IMR-90 (cell line): ENCODE measurements at regions not wholly inside any gene's neighbourhood (a gene's known extent, or its start where the extent isn't known, plus 50 kb on each side); places are given as distances from the start of the nearest gene placed in this dataset.

Experiments
- BHLHE40 ChIP-seq: fragments of 150-350 bp; IDR thresholded peaks from 2 replicates; pipeline ENCODE4 v1.6.1; 2016; ENCODE audit warnings: mild to moderate bottlenecking, low read depth, low read length
- CHD1 ChIP-seq: IDR thresholded peaks from 2 replicates; pipeline ENCODE4 v1.6.1; 2012; ENCODE audit warnings: low read depth, low read length, improper control_type of control experiment
- CTCF ChIP-seq: conservative IDR thresholded peaks from 2 replicates; pipeline ENCODE4 v1.5.1; 2012; ENCODE audit warnings: mild to moderate bottlenecking, low read depth, low read length, improper control_type of control experiment
- FOS ChIP-seq: fragments of 150-350 bp; IDR thresholded peaks from 2 replicates; pipeline ENCODE4 v1.6.1; 2016; ENCODE audit warnings: low read depth, low read length
- MAFK ChIP-seq: IDR thresholded peaks from 2 replicates; pipeline ENCODE4 v1.6.1; 2012; ENCODE audit warnings: low read depth, low read length, improper control_type of control experiment
- MAZ ChIP-seq: IDR thresholded peaks from 2 replicates; pipeline ENCODE4 v1.6.1; 2012; ENCODE audit warnings: low read depth, mild to moderate bottlenecking, low read length, improper control_type of control experiment, moderate library complexity, borderline replicate concordance
- POLR2A ChIP-seq: IDR thresholded peaks from 2 replicates; pipeline ENCODE4 v1.6.1; 2012; ENCODE audit warnings: mild to moderate bottlenecking, low read depth, low read length
- RAD21 ChIP-seq: IDR thresholded peaks from 2 replicates; pipeline ENCODE4 v1.6.1; 2012; ENCODE audit warnings: low read length, improper control_type of control experiment
- RFX5 ChIP-seq: IDR thresholded peaks from 2 replicates; pipeline ENCODE4 v1.8.0; 2012; ENCODE audit warnings: low read depth, mild to moderate bottlenecking, low read length, moderate library complexity
- SMC3 ChIP-seq: fragments of 150-350 bp; IDR thresholded peaks from 2 replicates; pipeline ENCODE4 v1.6.1; 2016; ENCODE audit warnings: low read depth, mild to moderate bottlenecking, antibody characterized with exemption, low read length, moderate library complexity
- TF ChIP-seq, protein P1 (sequence below): fragments of 150-350 bp; IDR thresholded peaks from 2 replicates; pipeline ENCODE4 v1.6.1; 2017; ENCODE audit warnings: mild to moderate bottlenecking, antibody characterized with exemption, low read length, low read depth

DNA sequence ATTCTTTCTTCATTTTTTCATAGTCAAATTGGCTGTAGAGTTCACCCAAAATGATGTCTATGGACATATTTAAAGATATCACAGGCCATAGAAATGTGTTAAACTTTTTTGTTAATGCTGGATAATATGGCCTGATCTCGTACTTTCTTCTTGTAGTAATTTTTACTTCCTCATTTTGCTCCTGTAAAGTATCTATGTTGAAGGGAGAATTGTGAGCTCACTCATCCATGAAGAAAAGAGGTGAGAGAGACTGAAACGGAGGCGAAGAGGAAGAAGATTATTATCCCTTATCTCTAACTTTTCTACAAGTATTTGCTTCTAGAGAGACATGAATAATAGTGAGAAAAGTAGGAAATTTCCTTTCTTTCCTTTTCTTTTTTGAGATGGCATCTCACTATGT is 613.8 kb upstream of the TBL1XR1 start:
- TF ChIP-seq CTCF (no peak), SMC3 (no peak), POLR2A (no peak), MAFK (no peak), CHD1 (no peak), MAZ (no peak), FOS (no peak), RFX5 (no peak), RAD21 (no peak), BHLHE40 (no peak)
- TF ChIP-seq, protein P1, sequence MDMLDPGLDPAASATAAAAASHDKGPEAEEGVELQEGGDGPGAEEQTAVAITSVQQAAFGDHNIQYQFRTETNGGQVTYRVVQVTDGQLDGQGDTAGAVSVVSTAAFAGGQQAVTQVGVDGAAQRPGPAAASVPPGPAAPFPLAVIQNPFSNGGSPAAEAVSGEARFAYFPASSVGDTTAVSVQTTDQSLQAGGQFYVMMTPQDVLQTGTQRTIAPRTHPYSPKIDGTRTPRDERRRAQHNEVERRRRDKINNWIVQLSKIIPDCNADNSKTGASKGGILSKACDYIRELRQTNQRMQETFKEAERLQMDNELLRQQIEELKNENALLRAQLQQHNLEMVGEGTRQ = no peak
